ENCODE measurements at regions not wholly inside any gene's neighbourhood (a gene's known extent, or its start where the extent isn't known, plus 50 kb on each side); places are given as distances from the start of the nearest gene placed in this dataset.

- peak; percentile 6 for DNase-seq (ENCODE audit: low spot score)
- no peak for TF ChIP-seq CTCF (IDR thresholded peaks at IDR 0.05; ENCODE audit: borderline replicate concordance, control extremely low read depth, extremely low read depth, insufficient read depth, missing control alignments)
- in situ Hi-C loops (cut with MboI; ENCODE audit: low sequenced_read_pairs, unreplicated experiment), result no loop called here
Observed at GRCh38 chr5:52469420-52469819, 318.3 kb upstream of the ITGA1 start.

- DNase-seq (ENCODE audit: low spot score), result no peak
- in situ Hi-C loops (cut with MboI; ENCODE audit: low sequenced_read_pairs, unreplicated experiment), result no loop called here
- no peak for TF ChIP-seq CTCF (IDR thresholded peaks at IDR 0.05; ENCODE audit: borderline replicate concordance, control extremely low read depth, extremely low read depth, insufficient read depth, missing control alignments)
Observed at GRCh38 chr5:52469835-52470234, 317.9 kb upstream of the ITGA1 start.

GRCh38 chr5:52476346-52476745 is 311.4 kb upstream of the ITGA1 start:
- TF ChIP-seq CTCF (IDR thresholded peaks at IDR 0.05; ENCODE audit: borderline replicate concordance, control extremely low read depth, extremely low read depth, insufficient read depth, missing control alignments), result no peak
- in situ Hi-C loops (cut with MboI; ENCODE audit: low sequenced_read_pairs, unreplicated experiment), result no loop called here
- DNase-seq (ENCODE audit: low spot score), result no peak

- no peak for DNase-seq (ENCODE audit: low spot score)
- in situ Hi-C loops (cut with MboI; ENCODE audit: low sequenced_read_pairs, unreplicated experiment), result no loop called here
- TF ChIP-seq CTCF (IDR thresholded peaks at IDR 0.05; ENCODE audit: borderline replicate concordance, control extremely low read depth, extremely low read depth, insufficient read depth, missing control alignments), result no peak
Observed at GRCh38 chr5:52481201-52481600, 306.5 kb upstream of the ITGA1 start.

GRCh38 chr5:52481851-52482250 is 305.9 kb upstream of the ITGA1 start:
- no peak for DNase-seq (ENCODE audit: low spot score)
- in situ Hi-C loops (cut with MboI; ENCODE audit: low sequenced_read_pairs, unreplicated experiment), result no loop called here
- no peak for TF ChIP-seq CTCF (IDR thresholded peaks at IDR 0.05; ENCODE audit: borderline replicate concordance, control extremely low read depth, extremely low read depth, insufficient read depth, missing control alignments)

- in situ Hi-C loops (cut with MboI; ENCODE audit: low sequenced_read_pairs, unreplicated experiment), result no loop called here
- DNase-seq (ENCODE audit: low spot score), result no peak
Observed at GRCh38 chr5:52491071-52491787, 296.5 kb upstream of the ITGA1 start.

More at GRCh38 chr5:52491071-52491787, 296.5 kb upstream of the ITGA1 start:
- no peak for TF ChIP-seq CTCF (IDR thresholded peaks at IDR 0.05; ENCODE audit: borderline replicate concordance, control extremely low read depth, extremely low read depth, insufficient read depth, missing control alignments)
